Mammary epithelial cell (primary cell): ENCODE measurements at regions not wholly inside any gene's neighbourhood (a gene's known extent, or its start where the extent isn't known, plus 50 kb on each side); places are given as distances from the start of the nearest gene placed in this dataset.

ENCODE experiments used
- CTCF ChIP-seq, 2 donors: IDR thresholded peaks in 1 of 2; conservative IDR thresholded peaks in 1 of 2; 2 replicates each; pipeline ENCODE4 v1.5.1; 2011 to 2012; ENCODE audit warnings: inconsistent platforms in 2 of 2, low read length in 2 of 2, mild to moderate bottlenecking in 2 of 2, control low read depth in 1 of 2, low read depth in 1 of 2; ENCODE audit not compliant: insufficient read depth in 1 of 2; ENCODE audit errors: extremely low read depth in 1 of 2
- EZH2 ChIP-seq: IDR thresholded peaks from 2 replicates; pipeline ENCODE4 v1.6.1; 2012; ENCODE audit warnings: low read length, inconsistent platforms, borderline replicate concordance

GRCh38 chr12:84603484-84604248 lies 308.9 kb downstream of the SLC6A15 start:
- TF ChIP-seq CTCF (conservative IDR thresholded peaks at IDR 0.05 in 1 of 2, IDR thresholded peaks at IDR 0.05 in 1 of 2; ENCODE audit: extremely low read depth in 1 of 2, insufficient read depth in 1 of 2, low read depth in 1 of 2, low read length in 2 of 2) (no peak), EZH2 (no peak)
